BLaER1 treated with 17β-estradiol and CSF1 and Interleukin-3, amounts not matched to agents 10 nM and 100 nM (cell line): ENCODE measurements at regions not wholly inside any gene's neighbourhood (a gene's known extent, or its start where the extent isn't known, plus 50 kb on each side); places are given as distances from the start of the nearest gene placed in this dataset.

Experiments used
- H3K27ac ChIP-seq, 11 experiments: shearing (Covaris generic); formaldehyde crosslinking; 2 replicates each; pipeline ENCODE4 v1.8.1; 2022
- H3K27me3 ChIP-seq, 11 experiments: shearing (Covaris generic); formaldehyde crosslinking; 2 replicates each; pipeline ENCODE4 v1.8.1; 2022
- H3K36me3 ChIP-seq, 11 experiments: shearing (Covaris generic); formaldehyde crosslinking; 2 replicates each; pipeline ENCODE4 v1.8.1; 2022
- H3K4me1 ChIP-seq, 10 experiments: shearing (Covaris generic); formaldehyde crosslinking; 2 replicates each; pipeline ENCODE4 v1.8.1; 2022
- H3K4me2 ChIP-seq, 11 experiments: shearing (Covaris generic); formaldehyde crosslinking; 2 replicates each; pipeline ENCODE4 v1.8.1; 2022
- H3K4me3 ChIP-seq, 10 experiments: shearing (Covaris generic); formaldehyde crosslinking; 2 replicates each; pipeline ENCODE4 v1.8.1; 2022
- H3K9ac ChIP-seq, 11 experiments: shearing (Covaris generic); formaldehyde crosslinking; 2 replicates each; pipeline ENCODE4 v1.8.1; 2022
- H3K9me3 ChIP-seq, 11 experiments: shearing (Covaris generic); formaldehyde crosslinking; replicated peaks in 1 of 11; 2 replicates each; pipeline ENCODE4 v1.8.1; 2022
- H4K20me1 ChIP-seq, 11 experiments: shearing (Covaris generic); formaldehyde crosslinking; 2 replicates each; pipeline ENCODE4 v1.8.1; 2022
- Cebpa-rat ChIP-seq, 11 experiments: shearing (Covaris generic); IDR thresholded peaks; 2 replicates each; pipeline ENCODE4 v1.8.1; 2022

DNA sequence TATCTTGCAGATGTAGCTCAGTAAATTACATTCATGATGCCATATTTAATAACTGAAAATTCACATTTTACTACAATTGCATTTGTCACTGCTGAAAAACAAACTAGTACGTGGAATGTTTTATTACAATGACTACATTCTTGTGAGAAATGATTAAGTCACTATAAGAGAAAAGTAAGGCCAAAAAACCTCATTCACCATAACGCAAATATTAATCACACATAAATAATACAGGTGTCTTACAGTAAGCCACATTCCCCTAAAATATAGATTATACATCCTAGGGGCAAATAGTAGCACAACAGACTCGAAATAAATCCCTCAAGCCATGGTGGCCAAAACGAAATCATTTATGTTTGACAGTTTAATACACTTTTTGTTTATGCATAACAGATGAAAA, 460.6 kb downstream of the NR4A2 start:
- Histone ChIP-seq H3K4me3 (no peak overlapping the region), H4K20me1 (no peaks in the 10 kb centered on the region), H3K27me3 (no peaks in the 10 kb centered on the region), H3K4me2 (no peak overlapping the region), H3K27ac (no peak overlapping the region), H3K9ac (no peak overlapping the region), H3K9me3 (peaks cover 4 to 29% (median 16%) of the 10 kb centered on the region in 11 experiments; a peak in 15 of 22 replicates), H3K4me1 (no peaks in the 10 kb centered on the region), H3K36me3 (no peaks in the 10 kb centered on the region)
- TF ChIP-seq Cebpa-rat (IDR thresholded peaks at IDR 0.05) = no peak

DNA sequence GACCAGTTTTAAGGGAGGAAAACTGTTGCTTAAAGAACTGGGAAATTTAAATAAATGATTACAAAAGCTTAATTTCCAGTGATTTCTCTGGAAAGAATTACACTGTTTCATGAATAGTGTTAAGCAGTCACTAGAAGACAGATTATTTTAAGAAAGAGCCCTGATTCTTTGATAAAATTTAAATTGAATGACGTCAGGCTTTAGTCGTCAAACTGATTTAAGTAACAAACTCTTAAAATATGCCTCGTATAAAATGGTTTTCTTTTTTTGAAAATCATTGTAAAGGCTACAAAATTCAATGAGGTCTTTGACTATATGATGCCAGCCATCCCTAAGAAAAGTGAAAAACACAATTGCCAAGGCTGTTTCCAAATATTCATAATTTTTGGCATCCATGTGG, 465.0 kb downstream of the NR4A2 start:
- Histone ChIP-seq H3K36me3 (no peaks in the 10 kb centered on the region), H3K9ac (no peak overlapping the region), H3K4me1 (no peaks in the 10 kb centered on the region), H3K4me3 (no peak overlapping the region), H3K9me3 (no peaks in the 10 kb centered on the region), H3K4me2 (no peak overlapping the region), H3K27me3 (no peaks in the 10 kb centered on the region), H3K27ac (no peak overlapping the region), H4K20me1 (no peaks in the 10 kb centered on the region; a peak in 1 of 22 replicates)
- TF ChIP-seq Cebpa-rat (IDR thresholded peaks at IDR 0.05) = no peak

- no peak for TF ChIP-seq Cebpa-rat (IDR thresholded peaks at IDR 0.05)
- Histone ChIP-seq H3K4me3 (no peak overlapping the region), H3K36me3 (no peaks in the 10 kb centered on the region), H3K9me3 (no peaks in the 10 kb centered on the region), H3K27ac (no peak overlapping the region), H3K9ac (no peak overlapping the region), H3K4me2 (no peak overlapping the region), H3K27me3 (no peaks in the 10 kb centered on the region), H4K20me1 (no peaks in the 10 kb centered on the region; a peak in 1 of 22 replicates), H3K4me1 (no peaks in the 10 kb centered on the region)
These were observed 466.0 kb downstream of the NR4A2 start for GRCh38 chr2:155866477-155866876.

- Histone ChIP-seq H3K27me3 (no peaks in the 10 kb centered on the region), H3K4me2 (no peak overlapping the region), H3K9me3 (no peaks in the 10 kb centered on the region), H3K36me3 (no peaks in the 10 kb centered on the region), H3K9ac (no peak overlapping the region), H3K4me1 (no peaks in the 10 kb centered on the region), H4K20me1 (no peaks in the 10 kb centered on the region), H3K27ac (no peak overlapping the region), H3K4me3 (no peak overlapping the region)
- no peak for TF ChIP-seq Cebpa-rat (IDR thresholded peaks at IDR 0.05)
These were observed 480.4 kb downstream of the NR4A2 start for GRCh38 chr2:155852156-155852555.

- H3K36me3 ChIP-seq = no peaks in the 10 kb centered on the region
- H3K27me3 ChIP-seq = no peaks in the 10 kb centered on the region
- H3K9me3 ChIP-seq = no peaks in the 10 kb centered on the region
- H3K4me1 ChIP-seq = no peaks in the 10 kb centered on the region
- no peak overlapping the region for H3K9ac ChIP-seq
- no peak for TF ChIP-seq Cebpa-rat (IDR thresholded peaks at IDR 0.05)
- H3K4me3 ChIP-seq = no peak overlapping the region
- H3K27ac ChIP-seq = no peak overlapping the region
- no peak overlapping the region for H3K4me2 ChIP-seq
- no peaks in the 10 kb centered on the region for H4K20me1 ChIP-seq
These were observed 486.3 kb downstream of the NR4A2 start for GRCh38 chr2:155846259-155846658.

- Histone ChIP-seq H3K4me2 (no peak overlapping the region), H3K4me1 (no peaks in the 10 kb centered on the region), H3K36me3 (no peaks in the 10 kb centered on the region), H4K20me1 (no peaks in the 10 kb centered on the region), H3K27me3 (no peaks in the 10 kb centered on the region), H3K9ac (no peak overlapping the region), H3K9me3 (no peaks in the 10 kb centered on the region), H3K4me3 (no peak overlapping the region), H3K27ac (no peak overlapping the region)
- TF ChIP-seq Cebpa-rat (IDR thresholded peaks at IDR 0.05) = no peak
These were observed 488.1 kb downstream of the NR4A2 start for GRCh38 chr2:155844461-155844860.

DNA sequence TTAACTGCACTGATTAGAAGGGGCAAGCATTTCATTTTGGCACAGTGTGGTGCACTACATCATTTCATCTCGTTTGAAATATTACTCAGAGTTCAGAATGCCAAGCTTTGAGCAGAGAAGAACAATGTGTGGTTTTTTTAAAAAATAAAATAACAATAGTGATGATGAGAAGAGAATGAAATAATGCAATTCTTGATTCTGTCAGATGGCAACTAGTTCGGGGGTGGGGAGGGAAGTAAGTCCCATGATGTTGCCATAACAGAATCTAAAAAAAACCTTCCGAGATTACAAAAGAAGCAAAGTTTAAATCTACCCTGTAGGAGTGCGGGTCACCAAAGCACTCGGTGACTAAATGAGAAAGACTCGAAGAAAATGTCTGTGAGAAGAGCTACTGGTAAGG, 490.4 kb downstream of the NR4A2 start:
- H3K9ac ChIP-seq = no peak overlapping the region
- no peak overlapping the region for H3K4me3 ChIP-seq
- TF ChIP-seq Cebpa-rat (IDR thresholded peaks at IDR 0.05) = no peak
- no peaks in the 10 kb centered on the region for H3K36me3 ChIP-seq
- no peak overlapping the region for H3K4me2 ChIP-seq
- no peak overlapping the region for H3K27ac ChIP-seq
- no peaks in the 10 kb centered on the region for H3K4me1 ChIP-seq
- no peaks in the 10 kb centered on the region for H3K27me3 ChIP-seq
- H4K20me1 ChIP-seq = no peaks in the 10 kb centered on the region
- H3K9me3 ChIP-seq = no peaks in the 10 kb centered on the region

- Histone ChIP-seq H3K27me3 (no peaks in the 10 kb centered on the region), H3K9ac (no peak overlapping the region), H3K4me3 (no peak overlapping the region), H4K20me1 (no peaks in the 10 kb centered on the region), H3K4me1 (no peaks in the 10 kb centered on the region), H3K27ac (no peak overlapping the region), H3K36me3 (no peaks in the 10 kb centered on the region), H3K9me3 (no peaks in the 10 kb centered on the region), H3K4me2 (no peak overlapping the region)
- no peak for TF ChIP-seq Cebpa-rat (IDR thresholded peaks at IDR 0.05)
These were observed 491.1 kb downstream of the NR4A2 start for GRCh38 chr2:155841442-155841841.

- Histone ChIP-seq H3K4me3 (no peak overlapping the region), H3K27ac (no peak overlapping the region), H3K4me1 (no peaks in the 10 kb centered on the region)
These were observed 491.9 kb downstream of the NR4A2 start for GRCh38 chr2:155840661-155841060.

DNA sequence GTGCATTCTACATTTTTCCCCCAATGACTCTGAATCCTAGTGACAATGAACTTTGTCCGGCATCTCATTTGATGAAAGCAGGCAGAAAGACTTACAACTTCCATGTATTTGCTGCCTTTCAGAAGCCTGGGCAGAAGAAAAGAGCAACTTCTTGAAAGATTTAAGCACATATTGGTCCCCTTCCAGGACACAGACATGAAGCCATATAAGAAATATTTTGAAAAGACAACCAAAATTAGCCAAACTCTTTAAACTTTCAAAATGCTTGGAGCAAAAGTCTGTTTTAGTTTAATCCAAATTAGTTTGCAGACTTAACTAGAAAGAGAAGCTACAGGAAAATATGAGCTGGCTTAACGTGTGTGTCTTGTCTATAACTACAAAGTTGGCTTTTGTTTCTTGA, 492.5 kb downstream of the NR4A2 start:
- Histone ChIP-seq H3K4me3 (no peak overlapping the region), H3K4me2 (no peak overlapping the region)

More at GRCh38 chr2:155840661-155841060, 491.9 kb downstream of the NR4A2 start:
- no peaks in the 10 kb centered on the region for H3K9me3 ChIP-seq
- TF ChIP-seq Cebpa-rat (IDR thresholded peaks at IDR 0.05) = no peak
- no peaks in the 10 kb centered on the region for H3K36me3 ChIP-seq
- H4K20me1 ChIP-seq = no peaks in the 10 kb centered on the region
- no peak overlapping the region for H3K4me2 ChIP-seq
- no peaks in the 10 kb centered on the region for H3K27me3 ChIP-seq
- no peak overlapping the region for H3K9ac ChIP-seq

DNA sequence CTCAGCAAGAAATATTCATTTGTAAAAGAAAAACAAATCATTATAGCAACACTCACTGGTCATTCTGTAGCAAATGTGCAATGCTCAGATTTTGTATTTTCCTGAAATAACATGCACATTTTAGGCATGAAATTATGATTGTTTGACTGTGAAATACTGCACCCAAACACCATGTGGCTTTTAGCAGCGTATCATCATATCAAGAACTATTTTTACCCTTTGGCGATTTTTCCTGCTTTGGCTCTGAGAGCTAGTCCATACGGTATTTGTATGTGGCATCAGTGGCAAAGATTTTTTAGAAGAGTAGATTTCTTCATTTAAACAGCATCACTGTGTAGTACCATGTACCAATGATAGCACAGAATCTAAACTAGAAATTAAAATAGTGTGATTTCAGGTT, 493.1 kb downstream of the NR4A2 start:
- H3K4me3 ChIP-seq = no peak overlapping the region
- H3K36me3 ChIP-seq = no peaks in the 10 kb centered on the region
- H4K20me1 ChIP-seq = no peaks in the 10 kb centered on the region
- no peak overlapping the region for H3K4me2 ChIP-seq
- no peaks in the 10 kb centered on the region for H3K9me3 ChIP-seq
- H3K27me3 ChIP-seq = no peaks in the 10 kb centered on the region
- no peak overlapping the region for H3K9ac ChIP-seq
- H3K4me1 ChIP-seq = no peaks in the 10 kb centered on the region
- no peak for TF ChIP-seq Cebpa-rat (IDR thresholded peaks at IDR 0.05)
- H3K27ac ChIP-seq = no peak overlapping the region

More for the DNA sequence above, 492.5 kb downstream of the NR4A2 start:
- H3K27me3 ChIP-seq = no peaks in the 10 kb centered on the region
- no peaks in the 10 kb centered on the region for H3K9me3 ChIP-seq
- TF ChIP-seq Cebpa-rat (IDR thresholded peaks at IDR 0.05) = no peak
- no peak overlapping the region for H3K27ac ChIP-seq
- H3K36me3 ChIP-seq = no peaks in the 10 kb centered on the region
- no peaks in the 10 kb centered on the region for H3K4me1 ChIP-seq
- no peaks in the 10 kb centered on the region for H4K20me1 ChIP-seq
- no peak overlapping the region for H3K9ac ChIP-seq
